ENCODE measurements at regions not wholly inside any gene's neighbourhood (a gene's known extent, or its start where the extent isn't known, plus 50 kb on each side); places are given as distances from the start of the nearest gene placed in this dataset.
"Not testable (repeated sequence)": the region's sequence is repeated elsewhere in the genome, so short reads cannot be mapped to it uniquely, and the experiment has no call there.

DNA sequence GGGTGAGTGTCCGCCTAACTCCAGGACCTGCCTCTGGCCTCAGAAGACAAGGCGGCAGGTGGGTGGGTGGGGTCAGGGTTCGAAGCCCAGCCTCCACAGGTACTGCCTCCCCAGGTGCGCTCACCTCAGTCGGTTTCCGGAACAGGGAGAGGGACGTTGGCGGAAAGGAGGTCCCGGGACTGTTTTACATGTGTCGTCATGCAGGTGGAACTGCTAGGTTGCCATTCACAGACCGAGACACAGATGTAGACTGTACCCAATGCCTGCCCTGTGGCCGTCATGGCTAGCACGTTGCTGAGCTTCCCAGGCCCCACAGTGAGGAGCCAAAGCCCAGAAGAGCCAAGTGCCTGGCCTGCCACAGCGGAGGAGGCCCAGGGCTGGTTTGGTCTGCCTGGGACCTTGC, 284.0 kb upstream of the HS6ST1 start:
- no peak for DNase-seq

DNA sequence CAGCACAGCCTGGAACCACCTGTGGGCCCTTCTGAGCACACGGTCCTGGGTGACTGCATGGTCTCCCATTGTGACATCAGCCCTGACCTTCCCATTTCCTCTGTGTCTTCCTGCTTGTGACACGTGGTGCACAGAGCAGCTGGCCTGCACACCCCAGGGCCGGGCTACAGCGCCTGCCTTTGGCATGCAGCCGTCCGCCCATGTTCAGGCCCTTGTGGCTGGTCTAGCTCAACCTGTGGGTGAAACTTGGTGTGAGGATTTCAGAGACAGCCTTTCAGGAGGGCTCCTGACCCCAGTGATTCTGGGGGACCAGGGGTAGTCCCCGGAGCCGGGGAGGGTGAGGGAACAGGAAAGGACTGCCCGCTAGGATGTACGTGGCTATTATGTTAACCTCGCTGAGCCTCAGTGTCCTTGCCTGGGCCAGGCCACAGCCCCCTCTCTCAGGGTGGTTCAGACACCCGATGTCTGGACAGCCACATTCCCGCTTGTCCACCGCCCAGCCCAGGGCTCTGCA, 284.8 kb upstream of the HS6ST1 start:
- DNase-seq: no peak

DNA sequence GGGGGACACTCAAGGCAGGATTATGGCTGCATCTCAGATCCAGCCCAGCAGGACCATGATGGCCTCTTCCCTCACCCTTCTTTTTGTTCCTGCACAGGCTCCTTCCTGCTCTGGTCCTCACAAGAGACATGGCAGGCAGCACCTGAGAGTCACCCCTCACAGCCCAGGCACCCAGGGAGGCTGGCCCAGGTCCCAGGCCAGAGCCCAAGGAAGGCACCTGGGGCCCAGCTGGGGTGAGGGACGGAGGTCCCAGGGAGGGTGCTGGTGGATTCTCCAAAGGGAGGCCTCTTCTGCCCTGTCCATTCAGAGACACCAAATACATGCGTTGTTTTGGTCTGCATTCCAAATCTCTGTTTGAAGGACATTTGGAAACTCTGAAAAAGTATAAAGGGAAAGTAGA, 285.4 kb upstream of the HS6ST1 start:
- no peak for DNase-seq

DNA sequence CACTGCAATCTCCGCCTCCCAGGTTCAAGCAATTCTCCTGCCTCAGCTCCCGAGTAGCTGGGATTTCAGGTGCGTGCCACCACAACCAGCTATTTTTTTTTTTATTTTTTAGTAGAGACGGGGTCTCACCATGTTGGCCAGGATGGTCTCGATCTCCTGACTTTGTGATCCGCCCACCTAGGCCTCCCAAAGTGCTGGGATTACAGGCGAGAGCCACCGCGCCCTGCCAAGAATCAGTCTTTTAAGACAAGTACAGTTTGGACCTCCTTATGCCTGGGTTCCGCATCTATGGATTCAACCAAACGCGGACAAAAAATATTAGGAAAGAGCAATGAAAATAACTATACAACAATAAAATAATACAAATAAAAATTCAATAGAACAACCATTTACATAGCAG, 285.9 kb upstream of the HS6ST1 start:
- not testable (repeated sequence) for DNase-seq

DNA sequence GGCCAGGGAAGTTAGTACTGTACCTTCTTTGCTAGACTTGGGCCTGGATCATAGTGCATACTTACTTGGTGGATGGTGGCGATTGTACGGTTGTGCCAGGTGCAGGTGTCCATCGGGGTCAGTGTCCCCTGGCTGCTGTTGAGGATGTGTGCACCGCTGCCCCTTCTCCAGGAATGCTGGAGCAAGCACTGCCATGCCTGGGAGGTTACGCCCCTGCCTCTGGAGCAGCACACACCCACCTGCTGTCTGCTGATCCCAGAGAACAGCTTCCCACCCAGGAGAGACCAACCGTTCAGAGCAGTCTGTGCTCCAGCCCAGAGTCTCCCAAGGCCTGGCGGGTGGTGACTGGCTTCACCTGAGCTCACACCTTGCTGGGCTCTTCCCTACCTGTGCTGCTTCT, 286.8 kb upstream of the HS6ST1 start:
- no peak for DNase-seq

DNA sequence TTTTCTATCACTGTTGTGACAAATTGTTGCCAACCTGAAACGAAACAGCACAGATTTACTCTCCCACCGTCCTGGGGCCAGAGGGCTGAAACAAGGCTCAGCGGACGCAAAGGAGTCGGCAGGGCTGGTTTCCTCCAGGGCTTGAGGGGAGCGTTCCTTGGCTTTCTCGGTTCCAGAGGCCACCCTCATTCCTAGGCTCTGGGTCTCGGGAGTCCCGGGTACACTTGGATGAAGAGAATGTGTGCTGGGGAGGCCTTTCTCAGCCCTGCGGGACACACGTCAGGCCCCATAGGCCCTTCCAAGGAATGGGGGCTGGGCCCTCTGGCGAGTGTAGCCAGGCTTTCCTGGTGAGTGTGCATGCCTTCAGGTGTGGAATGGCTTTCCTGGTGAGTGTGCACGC, 287.3 kb upstream of the HS6ST1 start:
- DNase-seq: no peak

DNA sequence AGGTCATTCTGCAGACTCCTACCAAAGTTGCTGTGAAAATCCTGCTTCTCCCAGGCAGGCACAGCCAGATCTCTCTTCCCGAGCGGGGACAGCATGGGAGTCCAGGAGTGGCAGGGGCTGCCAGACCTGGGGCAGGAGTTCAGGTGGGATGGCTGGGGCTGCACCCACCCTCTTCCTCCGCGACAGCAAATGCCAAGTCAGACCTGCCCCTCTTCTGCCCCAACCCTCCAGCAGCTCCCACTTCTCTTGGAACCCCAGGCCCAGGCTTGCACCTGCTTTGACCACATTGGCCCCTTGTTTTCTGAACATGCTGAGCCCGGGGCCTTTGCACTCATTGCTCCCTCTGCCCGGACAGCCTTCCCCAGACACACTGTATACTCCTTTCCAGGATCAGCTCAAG, 288.2 kb upstream of the HS6ST1 start:
- DNase-seq: no peak

DNA sequence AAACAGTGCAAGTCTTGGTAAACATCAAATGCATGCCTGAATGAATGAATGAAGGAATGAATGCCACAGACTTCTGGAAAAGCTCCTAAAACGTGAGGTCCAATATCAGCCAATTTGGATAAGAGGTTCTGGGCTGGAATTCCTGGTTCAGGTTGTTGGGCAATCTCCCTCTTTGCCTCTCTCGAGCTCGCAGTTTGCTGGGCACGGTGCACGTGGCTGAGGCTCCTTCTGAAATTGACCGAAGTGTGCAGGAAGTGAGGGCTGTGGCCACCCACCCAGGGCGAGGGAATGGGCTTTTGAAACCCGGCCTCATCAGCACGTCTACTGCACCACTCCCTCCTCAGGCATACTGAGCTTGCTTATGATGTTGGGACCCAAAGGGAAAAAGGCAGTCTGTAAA, 288.8 kb upstream of the HS6ST1 start:
- no peak for DNase-seq

DNA sequence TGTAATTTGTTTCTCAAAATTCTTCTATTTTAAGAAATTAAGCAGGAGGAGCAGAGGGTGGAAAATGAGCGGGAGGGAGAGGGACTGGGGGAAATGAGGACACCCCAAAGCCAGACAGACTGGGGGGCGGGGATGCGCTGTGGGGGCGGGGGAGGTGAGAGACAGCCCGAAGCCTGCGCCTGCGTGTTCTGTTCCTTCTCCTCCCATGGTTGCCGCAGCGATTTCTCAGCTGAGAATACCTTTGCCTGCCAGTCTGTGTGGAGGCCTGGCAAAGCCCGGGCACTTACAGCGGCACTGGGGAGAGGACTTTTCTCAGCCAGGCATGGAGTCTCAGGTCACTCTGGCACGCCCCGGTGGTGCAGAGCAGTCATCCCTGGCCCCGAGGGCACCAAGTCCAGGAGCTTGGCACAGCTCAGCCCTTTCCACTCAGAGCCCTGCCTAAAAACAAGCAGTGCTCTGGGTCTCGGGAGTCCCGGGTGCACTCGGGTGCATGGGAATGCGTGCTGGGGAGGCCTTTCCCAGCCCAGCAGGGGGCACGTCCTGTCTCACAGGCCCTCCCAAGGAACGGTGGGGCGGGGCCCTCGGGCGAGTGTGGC, 289.3 kb upstream of the HS6ST1 start:
- DNase-seq: no peak

DNA sequence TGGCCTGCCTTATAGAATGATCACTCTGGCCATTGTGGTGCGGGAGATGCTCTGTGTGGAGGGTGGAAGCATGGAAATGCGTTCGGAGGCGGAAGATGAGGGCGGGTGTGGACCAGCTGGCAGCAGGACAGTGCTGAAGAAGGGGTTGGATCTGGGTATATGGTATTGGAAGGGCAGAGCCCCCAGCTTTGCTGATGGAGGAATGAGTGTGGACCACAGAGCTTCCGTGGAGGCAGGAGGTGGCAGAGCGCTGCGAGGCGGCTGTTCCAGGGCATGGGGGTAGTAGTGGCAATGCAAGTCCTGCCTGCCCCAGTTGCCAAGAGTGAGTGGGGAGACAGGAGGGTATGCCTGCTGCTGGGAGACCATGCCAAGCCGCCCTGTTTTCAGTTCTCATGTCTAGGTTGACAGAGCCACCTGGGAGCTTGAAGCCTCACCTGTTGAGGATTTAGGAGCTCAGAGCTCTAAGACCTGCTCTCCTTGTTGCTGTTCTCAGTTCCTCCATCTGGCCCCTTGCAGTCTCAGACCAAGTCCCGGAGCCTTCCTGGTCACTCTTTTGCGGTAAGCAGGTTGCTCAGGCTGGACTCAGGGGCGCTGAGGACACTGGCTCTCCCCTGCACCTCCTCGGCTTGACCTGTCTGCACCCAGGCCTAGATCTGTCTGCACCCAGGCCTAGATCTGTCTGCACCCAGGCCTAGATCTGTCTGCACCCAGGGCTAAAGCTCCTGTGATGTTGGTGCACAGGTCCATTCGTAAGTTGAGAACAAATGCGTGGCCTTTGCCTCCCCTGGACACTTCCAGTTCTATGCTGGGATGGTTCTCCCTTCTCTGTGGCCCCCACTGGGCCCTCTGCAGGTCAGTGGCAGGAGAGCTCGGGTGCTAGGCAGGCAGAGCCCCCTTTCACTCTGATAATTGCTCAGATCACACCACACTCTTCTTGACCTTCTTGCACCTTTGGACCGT, 290.5 kb upstream of the HS6ST1 start:
- DNase-seq: no peak

DNA sequence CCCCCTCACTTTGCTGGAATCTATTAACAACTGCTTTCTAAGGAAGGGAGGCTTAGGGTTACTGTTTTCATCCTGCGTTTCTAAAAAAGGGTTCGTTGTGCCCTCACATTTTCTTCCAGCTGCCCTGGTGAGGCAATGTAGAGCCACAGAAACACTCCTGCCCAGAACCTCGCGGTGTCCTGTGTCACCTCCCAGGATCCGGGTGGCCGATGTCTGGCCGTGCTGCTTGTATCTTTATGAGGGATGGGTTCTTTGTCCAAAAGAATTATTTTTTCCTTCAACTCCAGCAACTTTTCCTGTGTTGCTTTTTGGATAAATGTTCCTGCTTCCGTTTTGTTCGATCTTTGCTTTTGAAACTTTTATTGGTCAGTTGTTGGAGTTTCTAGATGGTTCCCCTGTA, 291.8 kb upstream of the HS6ST1 start:
- DNase-seq: no peak

DNA sequence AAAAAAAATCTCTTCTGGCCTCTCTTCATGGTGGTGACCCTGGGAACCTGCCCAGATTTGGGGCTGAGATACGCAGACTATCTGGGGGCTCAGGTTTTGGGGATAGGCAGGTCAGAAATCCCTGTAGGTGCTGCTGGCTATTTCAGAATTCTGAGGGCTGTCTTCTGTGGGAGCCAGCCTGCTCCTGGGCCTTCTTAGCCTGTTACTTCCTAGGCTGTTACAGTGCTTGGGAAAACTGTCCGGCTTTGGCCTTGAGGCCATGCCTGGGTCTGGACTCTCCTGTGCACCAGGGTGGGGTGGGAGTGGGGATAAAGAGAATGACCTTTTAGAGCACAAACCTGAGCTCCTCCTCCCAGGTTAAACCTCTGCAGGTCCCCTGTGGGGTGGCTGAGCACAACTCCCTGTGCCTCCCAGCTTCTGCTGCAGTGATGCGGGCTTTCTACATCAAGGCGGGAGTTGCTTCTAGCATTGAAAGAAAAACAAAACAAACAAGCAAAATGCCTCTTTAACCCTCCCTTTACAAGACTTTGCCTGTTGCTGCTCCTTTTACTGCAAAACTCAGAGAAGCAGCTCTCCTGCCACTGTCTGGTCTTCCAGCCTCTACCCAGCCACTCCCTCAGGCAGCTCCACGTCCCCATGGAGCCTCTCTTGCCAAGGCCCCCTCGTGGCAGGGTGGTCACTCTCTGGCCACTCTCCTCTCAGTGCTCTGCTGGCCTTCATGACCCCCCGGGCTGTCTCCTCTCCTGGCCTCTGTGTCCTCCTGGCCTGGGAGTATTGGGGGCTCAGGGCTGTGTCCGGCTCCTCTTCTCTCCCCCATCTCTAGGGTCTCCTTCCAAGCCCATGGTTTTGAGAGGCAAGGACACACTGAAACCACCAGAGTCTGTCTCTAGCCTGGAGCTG, 293.0 kb upstream of the HS6ST1 start:
- DNase-seq: no peak

DNA sequence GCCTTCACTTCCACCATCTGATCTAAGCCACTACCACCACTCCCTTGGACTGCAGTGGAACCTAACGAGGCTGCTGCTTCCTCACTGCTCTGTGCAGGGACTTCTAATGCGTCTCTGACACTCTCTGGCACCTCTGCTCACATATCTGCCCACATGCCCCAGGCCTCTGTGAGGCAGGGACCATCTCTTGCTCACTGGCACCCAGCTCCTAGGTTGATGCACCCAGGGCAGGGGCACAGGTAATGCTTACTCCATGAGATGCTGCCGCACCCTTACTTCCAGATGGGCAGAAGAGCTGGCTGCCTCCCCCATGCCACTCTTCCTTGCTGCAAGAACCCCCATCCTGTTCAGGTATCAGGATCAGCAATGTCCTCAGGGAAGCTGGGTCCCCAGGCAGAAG, 294.0 kb upstream of the HS6ST1 start:
- DNase-seq: no peak

DNA sequence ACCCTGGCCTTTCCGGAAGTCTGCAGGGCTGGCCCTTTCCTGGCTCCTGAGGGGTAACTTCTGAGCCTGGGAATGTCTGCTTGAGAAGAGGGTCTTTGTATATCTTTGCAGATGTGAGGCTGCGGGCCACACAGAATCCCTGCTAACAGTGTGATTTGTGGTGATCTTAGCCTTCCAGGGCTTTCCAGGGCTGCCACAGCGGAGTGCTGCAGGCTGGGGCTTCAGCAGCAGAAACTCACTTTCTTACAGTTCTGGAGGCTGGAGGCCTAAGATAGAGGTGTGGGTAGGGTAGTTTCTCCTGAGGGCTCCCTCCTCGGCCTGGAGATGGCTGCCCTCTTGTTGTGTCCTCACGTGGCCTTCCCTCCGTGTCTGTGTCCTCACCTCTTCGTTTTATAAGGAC, 294.7 kb upstream of the HS6ST1 start:
- no peak for DNase-seq

DNA sequence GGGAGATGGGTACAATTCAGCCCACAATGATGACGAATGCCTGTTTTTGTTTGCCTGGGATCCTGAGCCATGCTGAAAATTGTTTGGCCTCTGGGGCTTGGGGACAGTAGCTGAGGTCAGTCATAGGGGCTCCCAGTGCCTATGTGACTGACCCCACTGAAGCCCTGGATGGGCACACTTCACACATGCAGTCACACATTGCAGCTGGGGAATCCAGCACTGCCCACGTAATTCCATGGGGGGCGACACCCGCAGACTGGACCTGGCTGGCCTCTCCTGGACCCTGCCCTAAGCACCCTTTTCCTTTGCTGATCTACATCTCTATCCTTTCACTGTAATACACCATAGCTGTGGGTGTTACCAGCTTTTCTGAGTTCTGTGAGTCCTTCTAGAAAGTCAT, 295.2 kb upstream of the HS6ST1 start:
- no peak for DNase-seq

DNA sequence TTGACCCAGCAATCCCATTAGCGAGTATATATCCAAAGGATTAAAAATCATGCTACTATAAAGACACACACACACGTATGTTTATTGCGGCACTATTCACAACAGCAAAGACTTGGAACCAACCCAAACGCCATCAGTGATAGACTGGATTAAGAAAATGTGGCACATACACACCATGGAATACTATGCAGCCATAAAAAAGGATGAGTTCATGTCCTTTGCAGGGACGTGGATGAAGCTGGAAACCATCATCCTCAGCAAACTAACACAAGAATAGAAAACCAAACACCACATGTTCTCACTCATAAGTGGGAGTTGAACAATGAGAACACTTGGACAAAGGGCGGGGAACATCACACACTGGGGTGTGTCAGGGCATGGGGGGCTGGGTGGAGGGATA, 296.2 kb upstream of the HS6ST1 start:
- not testable (repeated sequence) for DNase-seq

DNA sequence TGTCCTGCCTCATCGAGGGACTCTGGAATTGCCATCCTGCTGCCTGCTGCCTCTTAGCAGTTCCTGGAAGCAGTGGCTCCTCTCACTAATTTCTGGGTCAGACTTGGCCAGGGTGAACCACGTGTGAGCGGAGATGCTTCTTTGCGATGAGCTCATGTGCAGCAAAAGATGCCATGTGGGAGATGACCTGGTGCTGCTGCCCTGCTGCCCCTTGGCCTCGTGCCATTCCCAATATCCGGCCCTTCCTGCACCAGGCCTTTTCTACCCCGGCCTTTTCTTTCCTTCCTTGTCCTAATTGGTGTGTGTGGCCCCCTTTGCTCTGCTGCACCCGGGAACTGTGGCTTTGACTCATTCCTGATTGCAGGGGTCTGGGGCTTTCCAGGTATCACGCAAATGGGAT, 296.9 kb upstream of the HS6ST1 start:
- no peak for DNase-seq

DNA sequence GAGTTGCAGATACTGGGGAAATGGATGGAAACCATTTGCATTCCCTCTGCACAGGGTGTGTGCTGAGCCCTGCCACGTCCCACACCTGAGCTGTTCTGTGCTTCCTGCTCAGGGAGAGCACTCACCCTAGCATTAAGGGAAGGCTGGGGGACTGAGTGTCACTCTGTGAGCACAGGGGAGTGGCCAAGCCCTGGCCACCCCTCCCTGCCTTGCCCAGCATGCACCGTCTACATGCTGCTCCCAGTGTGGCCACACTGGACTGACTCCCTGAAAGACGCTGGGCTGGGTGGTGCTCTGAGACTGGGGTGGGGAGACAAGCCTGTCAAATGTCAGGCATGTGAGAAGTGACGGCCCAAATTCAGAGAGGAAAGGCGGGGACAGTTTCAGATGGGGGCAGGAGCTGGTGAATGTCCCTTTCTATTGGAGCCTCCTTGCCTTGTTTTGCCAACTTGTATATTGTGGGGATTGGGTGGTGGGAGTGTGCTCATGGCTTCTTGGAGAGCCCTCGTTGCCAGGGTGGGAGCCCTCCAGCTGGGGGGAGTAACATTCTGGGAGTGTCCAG, 298.4 kb upstream of the HS6ST1 start:
- DNase-seq: no peak

DNA sequence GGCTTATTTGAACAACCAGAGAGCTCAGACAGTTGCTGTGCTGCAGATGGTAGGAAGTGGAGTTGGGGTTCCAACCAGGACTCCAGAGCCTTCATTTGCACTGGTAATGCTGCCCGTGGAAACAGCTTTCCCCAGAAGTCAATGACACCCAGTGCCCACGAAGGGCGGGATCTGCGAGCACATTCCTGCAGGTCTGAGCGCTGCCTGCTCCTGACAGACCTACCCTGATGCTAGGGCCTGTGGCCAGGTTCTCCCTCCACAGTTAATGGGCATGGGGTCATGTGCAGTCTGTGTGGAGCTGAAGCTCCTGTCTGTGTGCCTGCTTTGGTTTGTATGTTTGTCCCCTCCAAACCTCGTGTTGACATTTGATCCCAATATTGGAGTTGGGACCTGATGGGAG, 299.0 kb upstream of the HS6ST1 start:
- DNase-seq: no peak

DNA sequence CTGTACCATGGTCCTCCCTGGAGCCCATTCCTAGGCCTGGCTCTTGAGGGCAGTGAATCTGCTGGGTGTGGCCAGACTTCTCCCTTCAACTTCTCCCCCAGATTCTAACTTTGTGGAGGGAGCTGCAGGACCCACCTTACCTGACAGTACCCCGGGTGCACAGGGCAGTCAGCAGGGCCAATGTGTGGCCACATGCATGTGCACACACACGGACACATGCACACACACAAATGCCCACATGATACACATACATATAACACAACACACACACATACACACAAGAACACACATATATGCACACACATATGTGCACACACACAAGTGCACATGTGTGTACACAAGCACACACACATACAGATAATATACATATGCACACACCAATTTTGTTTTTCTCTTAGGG, 300.0 kb upstream of the HS6ST1 start:
- no peak for DNase-seq

DNA sequence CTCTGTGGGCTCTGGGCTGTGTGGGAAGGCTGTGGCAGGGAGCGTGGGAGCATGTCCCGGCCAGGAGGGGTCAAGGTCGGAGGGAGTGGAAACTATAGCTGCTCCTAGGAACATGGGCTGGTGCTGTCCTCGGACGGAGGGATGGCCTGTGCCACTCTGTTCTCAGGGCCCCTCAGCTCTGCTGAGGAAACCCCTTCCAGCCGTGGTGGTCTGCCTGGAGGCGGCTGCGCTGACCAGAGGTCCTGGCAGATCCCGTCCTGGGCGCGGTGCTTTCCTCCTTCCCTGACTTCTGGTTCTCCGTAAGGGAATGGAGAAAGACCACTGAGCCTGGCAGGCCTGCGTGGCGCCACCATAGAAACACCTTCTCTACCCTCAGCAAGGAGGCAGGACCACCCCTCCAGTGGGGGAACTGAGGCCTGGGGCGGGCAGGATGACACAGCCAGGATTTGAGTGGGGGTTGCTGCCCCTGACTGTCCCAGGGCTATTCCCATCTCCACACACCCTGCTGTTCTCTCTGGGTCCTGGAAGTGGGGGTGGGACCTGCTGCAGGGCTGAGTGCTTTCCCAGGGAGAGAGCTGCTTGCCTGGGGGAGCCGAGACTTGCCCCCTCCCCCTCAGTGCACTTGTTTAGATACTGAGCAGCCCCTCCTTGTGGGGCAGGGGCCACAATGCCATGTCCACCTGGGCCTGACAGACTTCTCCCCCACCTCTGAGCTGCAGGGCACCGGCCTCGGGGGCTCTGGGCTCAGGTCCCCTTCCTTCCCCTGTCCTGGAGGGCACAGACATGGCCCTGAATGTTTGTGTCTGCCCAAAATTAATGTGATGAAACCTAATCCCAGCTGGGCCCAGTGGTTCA, 301.0 kb upstream of the HS6ST1 start:
- no peak for DNase-seq

DNA sequence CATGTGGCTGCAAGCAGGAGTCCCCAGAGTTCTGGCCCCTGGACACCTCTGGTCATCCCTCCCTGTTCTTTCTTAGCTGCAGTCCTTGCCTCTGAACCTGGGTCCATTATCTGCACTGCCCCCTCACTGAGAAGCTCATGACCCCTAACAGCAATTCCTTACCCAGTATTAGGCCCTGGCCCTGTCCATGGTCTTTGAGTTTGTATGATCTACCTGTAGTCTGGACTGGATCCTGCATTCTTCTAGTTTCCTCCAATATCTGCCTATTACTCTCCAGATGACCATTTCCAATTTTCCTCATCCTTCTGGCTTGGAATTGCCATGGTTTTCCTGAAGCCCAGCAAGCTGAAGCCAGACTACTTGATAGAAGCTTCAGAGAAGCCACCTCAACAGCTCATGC, 302.4 kb upstream of the HS6ST1 start:
- no peak for DNase-seq
